ENCODE measurements at regions not wholly inside any gene's neighbourhood (a gene's known extent, or its start where the extent isn't known, plus 50 kb on each side); places are given as distances from the start of the nearest gene placed in this dataset.

DNA sequence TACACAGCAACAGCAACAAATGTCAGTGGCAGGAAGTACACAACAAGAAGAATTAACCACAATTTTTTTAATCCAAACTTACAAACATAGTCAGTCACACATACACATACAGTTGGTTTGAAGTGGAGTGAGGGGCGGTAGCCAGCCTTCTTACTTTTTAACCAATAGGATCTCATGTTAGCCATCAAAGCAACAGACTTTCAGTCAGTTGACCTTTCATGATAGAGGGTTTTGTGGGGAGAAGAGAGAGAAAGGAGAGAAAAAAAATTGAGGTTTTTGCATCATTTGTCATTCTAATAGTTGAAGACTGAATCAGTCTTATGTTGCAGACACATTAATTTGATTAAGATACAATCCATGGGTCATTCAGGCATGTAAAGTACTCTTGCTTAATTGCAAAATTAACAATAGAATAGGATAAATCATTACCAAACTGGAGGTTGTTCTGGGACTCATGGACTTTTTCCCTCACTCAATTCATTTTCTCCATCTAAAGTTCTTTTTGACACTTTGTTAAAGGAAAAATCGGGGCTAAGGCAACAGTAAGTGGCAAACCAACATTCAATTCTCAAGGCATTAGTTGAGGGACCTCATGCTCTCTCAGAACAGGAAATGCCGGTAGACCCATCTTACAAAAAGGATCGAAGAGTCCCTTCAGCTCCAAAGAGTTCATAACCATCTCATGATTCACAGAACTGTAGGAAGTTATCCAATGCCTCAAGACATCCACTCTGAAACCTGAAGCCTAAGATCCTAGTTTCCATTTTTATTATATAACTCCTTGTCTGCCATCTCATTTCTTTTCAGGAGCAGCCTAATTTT is 159.5 kb upstream of the LPP start:
- FAIRE-seq (no peak), DNase-seq (ENCODE audit: low read depth) (no peak)
- Histone ChIP-seq H3K27me3 (ENCODE audit: control insufficient read depth, insufficient read depth, low read length) (no peaks in the 10 kb centered on the region), H3K4me3 (ENCODE audit: low read depth, low read length) (no peak overlapping the region), H3K36me3 (ENCODE audit: control insufficient read depth, insufficient read depth, low read length) (no peaks in the 10 kb centered on the region)
- no peak for TF ChIP-seq CTCF (IDR thresholded peaks at IDR 0.05; ENCODE audit: insufficient read depth, low read length, severe bottlenecking)

- TF ChIP-seq CTCF (IDR thresholded peaks at IDR 0.05; ENCODE audit: insufficient read depth, low read length, severe bottlenecking), result no peak
- no peaks in the 10 kb centered on the region for H3K27me3 ChIP-seq (ENCODE audit: control insufficient read depth, insufficient read depth, low read length)
- no peak overlapping the region for H3K4me3 ChIP-seq (ENCODE audit: low read depth, low read length)
- no peak for FAIRE-seq
- DNase-seq (ENCODE audit: low read depth), result no peak
- no peaks in the 10 kb centered on the region for H3K36me3 ChIP-seq (ENCODE audit: control insufficient read depth, insufficient read depth, low read length)
Observed at GRCh38 chr3:187995043-187995400, 158.9 kb upstream of the LPP start.

GRCh38 chr3:187995667-187996066 is 158.3 kb upstream of the LPP start:
- Histone ChIP-seq H3K36me3 (ENCODE audit: control insufficient read depth, insufficient read depth, low read length) (no peaks in the 10 kb centered on the region), H3K27me3 (ENCODE audit: control insufficient read depth, insufficient read depth, low read length) (no peaks in the 10 kb centered on the region), H3K4me3 (ENCODE audit: low read depth, low read length) (no peak overlapping the region)
- DNase-seq (ENCODE audit: low read depth) (no peak), FAIRE-seq (no peak)
- TF ChIP-seq CTCF (IDR thresholded peaks at IDR 0.05; ENCODE audit: insufficient read depth, low read length, severe bottlenecking), result no peak

GRCh38 chr3:187996609-187997008 is 157.3 kb upstream of the LPP start:
- no peak for TF ChIP-seq CTCF (IDR thresholded peaks at IDR 0.05; ENCODE audit: insufficient read depth, low read length, severe bottlenecking)
- no peaks in the 10 kb centered on the region for H3K36me3 ChIP-seq (ENCODE audit: control insufficient read depth, insufficient read depth, low read length)
- no peaks in the 10 kb centered on the region for H3K27me3 ChIP-seq (ENCODE audit: control insufficient read depth, insufficient read depth, low read length)
- DNase-seq (ENCODE audit: low read depth) (no peak), FAIRE-seq (no peak)
- H3K4me3 ChIP-seq (ENCODE audit: low read depth, low read length), result no peak overlapping the region

DNA sequence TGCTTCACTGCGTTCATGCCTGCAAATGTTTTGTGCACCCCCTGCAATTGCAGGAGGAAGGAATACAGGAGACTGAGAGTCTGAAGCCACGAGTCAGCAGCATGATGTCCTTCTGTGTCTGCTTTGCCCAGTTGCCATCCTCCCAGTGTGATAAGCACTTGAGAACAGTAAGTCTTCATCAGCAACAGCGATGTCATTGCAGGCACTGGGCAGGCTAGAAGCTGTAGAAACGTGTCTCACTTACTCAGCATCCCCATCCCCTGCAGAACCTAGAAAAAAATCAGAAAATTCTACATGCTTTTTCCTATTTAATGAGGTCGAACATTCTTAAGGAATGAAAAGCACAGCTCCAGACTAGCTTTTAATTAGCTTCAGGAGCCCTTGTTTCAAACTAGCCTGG is 156.5 kb upstream of the LPP start:
- no peak for FAIRE-seq
- TF ChIP-seq CTCF (IDR thresholded peaks at IDR 0.05; ENCODE audit: insufficient read depth, low read length, severe bottlenecking), result no peak
- H3K4me3 ChIP-seq (ENCODE audit: low read depth, low read length), result no peak overlapping the region
- H3K27me3 ChIP-seq (ENCODE audit: control insufficient read depth, insufficient read depth, low read length), result no peaks in the 10 kb centered on the region
- peak; percentile 78 for DNase-seq (ENCODE audit: low read depth)
- no peaks in the 10 kb centered on the region for H3K36me3 ChIP-seq (ENCODE audit: control insufficient read depth, insufficient read depth, low read length)
